Non-pigmented ciliary epithelial cell (primary cell): ENCODE measurements at regions not wholly inside any gene's neighbourhood (a gene's known extent, or its start where the extent isn't known, plus 50 kb on each side); places are given as distances from the start of the nearest gene placed in this dataset.
A peak's percentile ranks its signal among the peaks of the same experiment; 100 is the strongest.

Experiments
- DNase-seq: peaks from one replicate; pipeline ENCODE4 v3.0.0-alpha.2; 2010; ENCODE audit warnings: low read depth

DNA sequence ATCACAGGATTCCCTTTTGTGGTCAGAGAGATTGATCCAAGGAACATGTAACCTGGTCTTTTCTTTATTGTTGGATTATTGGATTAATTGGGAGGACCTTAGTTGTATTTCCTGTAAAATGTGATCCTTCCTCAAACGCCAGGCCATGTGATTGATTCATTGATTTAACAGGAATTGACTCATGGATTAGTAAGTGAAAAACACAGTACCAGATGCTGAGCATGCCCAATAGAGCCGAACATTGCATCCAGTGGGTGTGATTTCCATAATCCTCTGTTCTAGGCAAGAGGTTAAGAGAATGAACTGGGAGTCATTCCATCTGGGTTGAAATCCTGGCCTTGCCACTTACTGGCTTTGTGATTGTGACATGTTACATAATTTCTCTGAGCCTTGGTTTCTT is 522.3 kb downstream of the MAT2B start:
- DNase-seq = no peak

GRCh38 chr5:164038128-164038783 is 532.8 kb downstream of the MAT2B start:
- DNase-seq = no peak

DNA sequence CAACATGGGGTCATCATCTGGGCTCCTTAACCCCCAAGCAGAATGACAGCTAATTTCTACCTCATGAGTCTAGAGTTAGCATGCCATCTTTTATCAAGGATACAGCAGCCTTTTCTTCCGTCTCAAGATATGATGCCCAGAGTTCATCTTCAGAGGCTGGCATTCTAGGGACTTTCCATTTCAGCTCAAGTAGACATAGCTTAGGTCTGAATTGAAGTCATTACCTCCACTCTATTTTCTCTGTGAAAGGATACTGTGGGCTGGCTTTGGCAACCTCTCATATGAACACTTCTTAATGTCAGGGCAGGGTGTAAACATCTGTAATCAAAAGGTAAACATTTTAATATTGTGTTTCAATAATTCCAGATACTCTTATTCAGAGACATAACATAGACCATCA is 535.7 kb downstream of the MAT2B start:
- DNase-seq = no peak

DNA sequence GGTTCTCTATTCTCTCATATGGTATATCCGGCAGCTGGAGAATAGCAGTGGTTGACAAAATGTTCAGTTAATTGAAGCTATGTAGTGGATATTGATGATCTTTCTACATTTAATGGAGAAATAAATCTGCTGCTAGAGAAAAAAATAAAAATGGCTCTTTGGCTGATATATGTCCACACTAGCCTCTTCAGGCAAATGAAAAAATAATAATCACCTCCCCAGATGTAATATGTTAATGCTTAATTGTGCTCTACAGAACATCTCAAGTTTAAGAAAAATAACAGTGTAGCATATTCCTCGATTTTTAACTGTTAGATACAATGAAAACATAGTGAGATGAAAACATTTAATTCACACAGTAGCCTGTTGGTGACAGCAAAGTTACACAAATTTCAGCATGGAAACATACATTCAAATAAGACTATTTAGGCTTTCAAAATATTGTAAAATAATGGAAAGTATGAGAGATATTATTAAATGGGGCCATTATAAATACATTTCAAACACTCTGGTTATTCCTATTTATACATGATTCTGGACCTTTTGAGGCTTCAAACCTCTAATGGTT is 543.0 kb downstream of the MAT2B start:
- DNase-seq = no peak

DNA sequence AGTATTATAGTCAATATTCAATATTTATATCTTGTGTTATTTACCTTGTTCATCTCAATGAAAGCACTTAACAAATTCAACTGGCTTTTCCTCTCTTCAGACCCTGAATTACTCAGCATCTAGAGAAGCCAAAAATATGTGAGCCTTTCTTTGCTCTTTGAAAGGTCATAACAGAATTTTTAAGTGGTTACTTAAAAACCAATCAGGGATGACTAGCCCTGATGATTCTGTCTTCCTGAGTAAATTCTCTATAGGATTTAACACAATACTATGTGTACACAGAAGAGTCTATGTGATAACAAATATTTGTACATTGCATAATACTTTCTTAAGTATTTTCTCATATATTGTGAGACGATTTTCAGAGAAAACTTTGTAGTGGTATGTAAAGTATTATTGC is 546.3 kb downstream of the MAT2B start:
- no peak for DNase-seq

GRCh38 chr5:164052536-164053093 is 547.2 kb downstream of the MAT2B start:
- DNase-seq = no peak

- no peak for DNase-seq
Measured at GRCh38 chr5:164053123-164053522, 547.7 kb downstream of the MAT2B start.

DNA sequence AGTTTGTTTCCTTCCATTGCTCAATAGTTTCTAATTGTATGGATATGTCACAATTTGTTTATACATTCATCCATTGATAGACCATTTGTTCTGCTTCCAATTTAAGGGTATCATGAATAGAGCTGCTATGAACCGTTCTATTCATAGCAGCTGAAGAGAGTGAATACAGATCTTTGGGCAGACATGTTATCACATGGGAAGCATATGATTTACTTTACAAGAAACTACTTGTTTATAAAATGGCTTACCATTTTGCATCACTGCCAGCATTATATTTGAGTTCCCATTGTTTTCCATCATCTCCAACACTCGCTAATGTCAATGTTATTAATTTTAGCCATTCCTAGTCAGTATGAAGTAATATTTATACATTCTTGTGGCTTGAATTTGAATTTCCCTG is 549.0 kb downstream of the MAT2B start:
- DNase-seq = no peak

GRCh38 chr5:164057121-164057520 is 551.7 kb downstream of the MAT2B start:
- DNase-seq = no peak

DNA sequence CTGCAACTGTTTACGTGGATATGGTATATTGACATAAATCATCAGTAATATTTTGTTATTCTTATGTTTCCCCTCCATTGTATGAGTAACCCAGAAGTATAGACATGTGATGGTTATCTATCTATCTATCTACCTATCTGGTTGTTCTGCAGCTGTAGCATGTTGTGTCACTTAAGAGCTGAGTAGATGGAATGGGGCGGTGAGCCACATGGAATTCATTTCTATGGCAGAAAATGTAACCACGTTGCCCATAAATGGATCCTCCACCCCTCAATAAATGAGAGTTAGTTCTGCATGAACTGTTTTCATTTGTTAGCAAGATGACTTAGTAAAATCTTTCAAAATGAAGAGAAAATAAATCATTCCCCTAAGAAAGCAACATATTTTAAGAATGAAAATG is 553.2 kb downstream of the MAT2B start:
- no peak for DNase-seq

DNA sequence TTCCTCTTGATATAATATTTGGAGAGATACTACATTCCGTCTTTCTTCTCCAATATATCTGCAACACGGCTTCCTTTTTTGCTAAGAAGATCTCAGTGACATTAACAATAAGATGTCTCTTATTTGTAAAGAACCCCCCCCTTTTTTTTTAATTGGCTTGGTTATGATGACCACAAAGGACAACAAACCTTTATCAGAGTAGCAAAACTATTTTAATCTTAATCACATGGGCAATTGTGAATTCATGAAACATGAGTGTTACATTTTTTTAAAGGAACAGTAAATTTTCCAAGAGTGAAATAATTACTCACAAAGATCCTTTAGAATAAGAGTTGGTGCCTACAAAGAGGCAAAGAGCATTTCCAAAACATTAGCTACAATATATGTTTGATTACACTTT is 554.1 kb downstream of the MAT2B start:
- DNase-seq = no peak

GRCh38 chr5:164060786-164061355 is 555.5 kb downstream of the MAT2B start:
- DNase-seq = no peak

DNA sequence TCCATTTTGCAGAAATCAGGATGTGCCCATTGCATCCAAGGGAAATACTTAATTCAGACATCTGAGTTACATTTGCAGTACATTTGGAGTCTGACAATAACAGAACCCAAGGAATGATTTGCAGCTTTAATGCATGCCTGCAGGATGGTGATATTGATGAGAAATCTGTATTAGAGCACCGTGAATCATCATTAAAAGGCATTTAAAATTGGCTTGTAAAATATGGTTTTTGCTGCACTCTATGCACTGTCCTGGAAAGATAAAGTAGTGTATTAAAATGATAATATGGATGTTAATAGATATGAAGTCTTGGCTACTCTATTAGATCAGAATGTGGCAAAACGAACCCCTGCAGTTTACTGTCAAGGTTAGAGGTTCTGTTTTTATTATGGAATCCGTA is 556.9 kb downstream of the MAT2B start:
- no peak for DNase-seq

- DNase-seq = no peak
Measured at GRCh38 chr5:164065266-164065665, 559.8 kb downstream of the MAT2B start.

DNA sequence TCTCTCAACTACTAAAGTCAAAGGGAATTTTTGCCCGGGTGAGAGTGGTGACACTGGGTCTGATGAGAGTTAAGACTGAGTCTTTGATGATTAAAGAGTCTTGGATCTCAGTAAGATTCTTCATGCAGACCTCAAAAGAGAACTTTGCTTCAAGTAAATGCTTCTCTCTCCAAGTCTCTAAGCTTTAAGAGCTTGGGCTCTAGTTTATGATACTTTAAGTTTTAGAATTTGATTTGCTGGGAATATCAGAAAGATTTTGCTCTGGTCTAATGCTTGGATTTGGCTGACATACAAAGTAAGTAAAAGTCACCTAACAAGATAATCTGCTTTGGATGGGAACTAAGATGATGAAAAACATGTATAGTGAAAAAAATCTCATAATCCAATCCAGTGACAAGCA is 566.3 kb downstream of the MAT2B start:
- no peak for DNase-seq

DNA sequence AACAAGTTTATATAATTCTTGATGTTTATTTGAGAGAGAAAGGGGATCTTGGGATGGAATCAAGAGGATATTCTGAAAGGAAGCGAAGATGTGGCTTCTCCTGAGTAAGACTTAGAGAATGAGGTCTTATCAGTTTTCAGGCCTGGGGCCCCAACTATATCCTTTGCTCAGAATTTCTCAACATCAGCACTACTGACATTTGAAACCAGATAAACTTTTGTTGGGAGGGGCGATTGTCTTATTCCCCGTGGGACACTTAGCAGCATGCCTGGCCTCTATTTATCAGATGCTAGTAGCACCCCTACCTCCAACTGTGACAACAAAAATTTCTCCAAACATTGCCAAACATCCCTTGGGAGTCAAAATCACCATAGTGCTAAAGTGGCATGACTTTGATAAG is 567.7 kb downstream of the MAT2B start:
- DNase-seq = no peak

DNA sequence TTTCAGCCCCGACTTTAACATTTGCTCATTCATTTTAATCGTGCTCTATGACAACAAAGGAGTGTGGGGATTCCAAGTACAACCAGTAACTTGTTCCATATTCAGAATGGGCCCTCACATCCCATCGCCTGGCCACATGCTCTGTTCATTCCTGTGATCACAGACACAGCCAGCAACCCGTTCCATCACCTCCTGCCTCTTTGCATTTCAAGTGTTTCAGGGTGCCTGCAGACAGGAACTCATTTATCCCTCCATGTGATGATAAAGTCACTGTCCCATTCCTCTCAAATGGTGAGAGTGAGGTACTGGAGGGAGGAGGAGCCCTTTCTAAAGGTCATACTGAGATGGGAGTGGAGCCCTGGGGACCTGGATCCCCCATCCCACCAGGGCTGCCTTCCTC is 571.1 kb downstream of the MAT2B start:
- DNase-seq = no peak

DNA sequence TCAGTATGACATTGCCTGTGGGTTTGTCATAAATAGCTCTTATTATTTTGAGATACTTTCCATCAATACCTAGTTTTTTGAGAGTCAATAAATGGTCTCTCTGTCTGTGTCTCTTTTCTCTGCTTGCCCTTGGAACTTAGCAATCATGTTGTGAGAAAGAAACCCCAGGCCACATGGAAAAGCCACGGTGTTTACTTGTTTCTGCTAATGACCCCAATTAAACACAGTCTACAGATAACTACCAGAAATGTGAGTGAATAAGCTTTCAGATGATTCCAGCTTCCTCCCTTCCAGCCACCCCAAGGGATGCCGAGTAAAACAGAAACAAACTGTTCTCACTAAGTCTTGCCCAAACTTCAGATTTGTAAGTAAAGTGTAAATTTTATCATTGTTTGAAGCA is 584.9 kb downstream of the MAT2B start:
- DNase-seq = no peak

GRCh38 chr5:164091836-164092235 is 586.4 kb downstream of the MAT2B start:
- no peak for DNase-seq

DNA sequence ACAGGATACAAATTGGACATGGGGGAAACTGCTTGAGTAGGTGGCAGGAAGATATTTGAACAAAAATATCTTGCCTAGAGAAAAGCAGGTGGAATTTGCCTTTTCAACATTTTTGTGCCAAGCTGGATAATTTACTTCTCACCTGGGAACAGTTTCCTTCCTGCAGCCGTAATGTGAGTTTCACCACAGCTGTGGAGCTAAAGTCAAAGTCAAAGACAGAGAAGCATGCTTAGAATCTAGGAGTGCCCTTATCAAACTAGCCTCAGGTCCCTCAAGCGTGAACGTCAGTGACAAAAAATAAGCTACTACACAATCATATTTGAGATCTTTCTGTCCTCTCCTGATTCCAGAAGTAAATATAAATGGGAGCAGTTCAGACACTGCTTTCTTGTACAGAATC is 588.9 kb downstream of the MAT2B start:
- no peak for DNase-seq

DNA sequence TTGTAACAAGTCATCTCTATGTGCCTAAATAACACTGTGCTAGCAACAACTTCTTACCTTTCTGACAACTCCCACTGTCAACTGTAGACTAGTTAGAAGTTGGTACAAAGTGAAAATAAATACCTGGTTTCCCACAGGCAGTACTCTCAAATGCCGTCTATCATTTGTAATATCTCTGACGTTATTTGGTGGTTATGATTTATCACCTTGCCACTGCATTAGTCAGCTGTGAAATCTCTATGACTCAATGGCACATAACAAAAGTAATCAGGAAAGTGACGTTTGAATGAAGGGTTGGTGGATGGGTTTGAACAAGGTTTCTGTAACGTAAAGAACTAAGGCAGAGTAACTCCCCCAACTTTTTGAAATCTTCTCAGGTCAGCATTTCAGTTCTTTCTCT is 592.3 kb downstream of the MAT2B start:
- DNase-seq = peak; percentile 28

DNA sequence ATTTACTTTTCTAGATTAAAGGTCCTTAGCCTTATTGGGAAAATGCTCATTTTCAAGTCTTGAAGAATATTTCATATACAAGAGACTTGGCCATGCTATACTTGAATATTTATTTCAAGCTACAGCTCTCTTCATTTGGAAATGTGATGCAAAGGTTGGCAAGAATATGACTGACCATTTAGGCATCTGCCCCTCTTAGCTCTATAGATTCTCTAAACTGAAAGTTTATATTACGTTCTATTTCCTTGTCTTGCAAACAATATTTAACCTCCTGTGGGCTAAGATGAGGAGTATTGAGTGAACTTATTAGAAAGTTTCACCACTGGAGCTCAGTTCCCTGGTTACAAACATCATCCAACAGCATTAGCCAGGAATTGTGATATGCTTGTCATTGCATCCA is 593.1 kb downstream of the MAT2B start:
- no peak for DNase-seq

- DNase-seq = no peak
Measured at GRCh38 chr5:164098979-164099378, 593.6 kb downstream of the MAT2B start.

GRCh38 chr5:164115420-164115819 is 610.0 kb downstream of the MAT2B start:
- DNase-seq = no peak
